HuH-7 (cell line): ENCODE measurements at regions not wholly inside any gene's neighbourhood (a gene's known extent, or its start where the extent isn't known, plus 50 kb on each side); places are given as distances from the start of the nearest gene placed in this dataset.

Experiments used
- DNase-seq: peaks from one replicate; pipeline ENCODE4 v3.0.0; 2011; ENCODE audit warnings: low spot score

GRCh38 chr13:91133941-91134802 lies 213.3 kb upstream of the MIR17HG start:
- DNase-seq = peak; percentile 2

GRCh38 chr13:91134803-91135184 lies 212.7 kb upstream of the MIR17HG start:
- DNase-seq = no peak

GRCh38 chr13:91135376-91135775 lies 212.1 kb upstream of the MIR17HG start:
- no peak for DNase-seq

- DNase-seq = no peak
Measured at GRCh38 chr13:91135968-91136367, 211.5 kb upstream of the MIR17HG start.

- no peak for DNase-seq
Measured at GRCh38 chr13:91136806-91137205, 210.7 kb upstream of the MIR17HG start.

GRCh38 chr13:91139232-91139631 lies 208.3 kb upstream of the MIR17HG start:
- DNase-seq = no peak

- no peak for DNase-seq
Measured at GRCh38 chr13:91141543-91142061, 205.9 kb upstream of the MIR17HG start.

GRCh38 chr13:91142572-91142971 lies 204.9 kb upstream of the MIR17HG start:
- no peak for DNase-seq

- no peak for DNase-seq
Measured at GRCh38 chr13:91144054-91144453, 203.4 kb upstream of the MIR17HG start.

- no peak for DNase-seq
Measured at GRCh38 chr13:91144486-91144885, 203.0 kb upstream of the MIR17HG start.

- DNase-seq = no peak
Measured at GRCh38 chr13:91145571-91146205, 201.8 kb upstream of the MIR17HG start.

- no peak for DNase-seq
Measured at GRCh38 chr13:91146601-91147000, 200.9 kb upstream of the MIR17HG start.

- DNase-seq = no peak
Measured at GRCh38 chr13:91148098-91148497, 199.4 kb upstream of the MIR17HG start.

GRCh38 chr13:91151921-91152320 lies 195.6 kb upstream of the MIR17HG start:
- DNase-seq = no peak

- no peak for DNase-seq
Measured at GRCh38 chr13:91153372-91153771, 194.1 kb upstream of the MIR17HG start.

GRCh38 chr13:91154558-91155353 lies 192.7 kb upstream of the MIR17HG start:
- no peak for DNase-seq

GRCh38 chr13:91155512-91156114 lies 191.9 kb upstream of the MIR17HG start:
- DNase-seq = no peak

- no peak for DNase-seq
Measured at GRCh38 chr13:91157273-91158016, 190.0 kb upstream of the MIR17HG start.

GRCh38 chr13:91158017-91158395 lies 189.5 kb upstream of the MIR17HG start:
- no peak for DNase-seq

- no peak for DNase-seq
Measured at GRCh38 chr13:91162180-91162579, 185.3 kb upstream of the MIR17HG start.

- DNase-seq = no peak
Measured at GRCh38 chr13:91162589-91162988, 184.9 kb upstream of the MIR17HG start.
